OCI-LY7 (cell line): ENCODE measurements at regions not wholly inside any gene's neighbourhood (a gene's known extent, or its start where the extent isn't known, plus 50 kb on each side); places are given as distances from the start of the nearest gene placed in this dataset.

ENCODE experiments used
- CTCF ChIP-seq: fragments of 200-600 bp; sonication (generic); conservative IDR thresholded peaks from 2 replicates; pipeline ENCODE4 v1.5.1; 2014; ENCODE audit warnings: mild to moderate bottlenecking, antibody characterized with exemption, low read length, moderate library complexity, mixed read lengths
- EZH2phosphoT487 ChIP-seq: fragments of 200-600 bp; sonication (generic); IDR thresholded peaks from 2 replicates; pipeline ENCODE4 v1.6.1; 2018; ENCODE audit warnings: low read depth, borderline replicate concordance, mild to moderate bottlenecking, mixed run types, antibody characterized with exemption, low read length, moderate library complexity, mixed read lengths

GRCh38 chr9:135392511-135392910 lies 87.1 kb upstream of the PPP1R26 start:
- no peak for TF ChIP-seq CTCF
- no peak for TF ChIP-seq EZH2phosphoT487
